Stomach (tissue), 4 donors: ENCODE measurements at regions not wholly inside any gene's neighbourhood (a gene's known extent, or its start where the extent isn't known, plus 50 kb on each side); places are given as distances from the start of the nearest gene placed in this dataset.

ENCODE experiments used
- CTCF ChIP-seq, 7 experiments: fragments of 450-650 bp in 4 of 7; fragments of 200-600 bp in 3 of 7; sonication (generic) in 3 of 7; IDR thresholded peaks; one replicate each; pipeline ENCODE4 v1.5.1; 2016 to 2019; ENCODE audit warnings: antibody characterized with exemption in 7 of 7, control low read depth in 2 of 7, mild to moderate bottlenecking in 1 of 7
- EP300 ChIP-seq: sonication (generic); formaldehyde crosslinking; IDR thresholded peaks from one replicate; pipeline ENCODE4 v1.6.1; 2017; ENCODE audit warnings: antibody characterized with exemption
- POLR2A ChIP-seq, 4 donors: fragments of 450-650 bp; IDR thresholded peaks; one replicate each; pipeline ENCODE4 v1.6.1; 2016; ENCODE audit warnings: antibody characterized with exemption in 4 of 4, control low read depth in 2 of 4, mild to moderate bottlenecking in 1 of 4, moderate library complexity in 1 of 4
- POLR2AphosphoS5 ChIP-seq, 3 donors: sonication (generic); formaldehyde crosslinking; IDR thresholded peaks; one replicate each; pipeline ENCODE4 v1.6.1; 2016; ENCODE audit warnings: antibody characterized with exemption in 3 of 3

- TF ChIP-seq EP300 (no peak), CTCF (IDR thresholded peaks at IDR 0.05) (no peak), POLR2A (IDR thresholded peaks at IDR 0.05) (no peak), POLR2AphosphoS5 (IDR thresholded peaks at IDR 0.05) (no peak)
Measured at GRCh38 chr5:173801006-173801405, 87.1 kb upstream of the CPEB4 start.
